Astrocyte of the spinal cord (primary cell): ENCODE measurements at regions not wholly inside any gene's neighbourhood (a gene's known extent, or its start where the extent isn't known, plus 50 kb on each side); places are given as distances from the start of the nearest gene placed in this dataset.
A peak's percentile ranks its signal among the peaks of the same experiment; 100 is the strongest.

Experiments used
- DNase-seq: peaks from one replicate; pipeline ENCODE4 v3.0.0; 2011; ENCODE audit warnings: low read depth, low spot score
- H3K4me3 ChIP-seq: 2 replicates; pipeline ENCODE4 v1.5.1; 2011; ENCODE audit warnings: low read depth, mild to moderate bottlenecking, low read length, moderate library complexity
- in situ Hi-C: cut with HindIII; loops from 2 replicates; pipeline ENCODE4 v1.10.0; 2017; ENCODE audit warnings: low sequenced_read_pairs
- TF ChIP-seq, protein P1 (sequence below): IDR thresholded peaks from 2 replicates; pipeline ENCODE4 v1.5.1; 2012; ENCODE audit warnings: low read depth, mild to moderate bottlenecking, low read length, inconsistent platforms

DNA sequence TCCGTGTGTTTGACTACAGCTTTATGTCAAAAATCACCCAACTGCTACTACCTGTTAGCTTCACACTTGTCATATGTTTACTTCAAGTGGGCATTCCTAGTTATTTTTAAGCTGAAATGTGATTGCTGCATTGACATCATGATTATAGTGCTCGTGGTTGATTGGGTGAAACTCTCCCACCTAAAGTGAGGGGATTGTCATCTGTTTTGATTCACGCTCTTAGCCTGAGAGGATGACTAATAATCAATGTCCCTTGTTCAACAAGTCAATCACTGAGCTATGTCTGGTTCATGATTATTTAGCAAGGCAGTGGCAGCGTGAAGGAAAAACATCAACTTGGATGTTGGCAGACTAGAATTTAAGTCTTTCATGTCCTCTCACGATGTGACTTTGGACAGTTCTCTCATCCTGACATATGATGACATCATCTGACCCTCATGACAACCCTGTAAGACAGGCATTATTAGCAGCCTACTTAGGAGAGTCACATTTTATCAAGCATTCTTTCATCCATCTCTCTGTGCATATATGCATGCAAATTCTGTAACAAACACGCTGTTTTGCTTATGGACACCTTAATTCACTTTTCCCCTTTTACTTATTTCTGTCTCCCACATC is 352.6 kb upstream of the ZMIZ1 start:
- in situ Hi-C loops: no loop called here
- TF ChIP-seq, protein P1, sequence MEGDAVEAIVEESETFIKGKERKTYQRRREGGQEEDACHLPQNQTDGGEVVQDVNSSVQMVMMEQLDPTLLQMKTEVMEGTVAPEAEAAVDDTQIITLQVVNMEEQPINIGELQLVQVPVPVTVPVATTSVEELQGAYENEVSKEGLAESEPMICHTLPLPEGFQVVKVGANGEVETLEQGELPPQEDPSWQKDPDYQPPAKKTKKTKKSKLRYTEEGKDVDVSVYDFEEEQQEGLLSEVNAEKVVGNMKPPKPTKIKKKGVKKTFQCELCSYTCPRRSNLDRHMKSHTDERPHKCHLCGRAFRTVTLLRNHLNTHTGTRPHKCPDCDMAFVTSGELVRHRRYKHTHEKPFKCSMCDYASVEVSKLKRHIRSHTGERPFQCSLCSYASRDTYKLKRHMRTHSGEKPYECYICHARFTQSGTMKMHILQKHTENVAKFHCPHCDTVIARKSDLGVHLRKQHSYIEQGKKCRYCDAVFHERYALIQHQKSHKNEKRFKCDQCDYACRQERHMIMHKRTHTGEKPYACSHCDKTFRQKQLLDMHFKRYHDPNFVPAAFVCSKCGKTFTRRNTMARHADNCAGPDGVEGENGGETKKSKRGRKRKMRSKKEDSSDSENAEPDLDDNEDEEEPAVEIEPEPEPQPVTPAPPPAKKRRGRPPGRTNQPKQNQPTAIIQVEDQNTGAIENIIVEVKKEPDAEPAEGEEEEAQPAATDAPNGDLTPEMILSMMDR: no peak

DNA sequence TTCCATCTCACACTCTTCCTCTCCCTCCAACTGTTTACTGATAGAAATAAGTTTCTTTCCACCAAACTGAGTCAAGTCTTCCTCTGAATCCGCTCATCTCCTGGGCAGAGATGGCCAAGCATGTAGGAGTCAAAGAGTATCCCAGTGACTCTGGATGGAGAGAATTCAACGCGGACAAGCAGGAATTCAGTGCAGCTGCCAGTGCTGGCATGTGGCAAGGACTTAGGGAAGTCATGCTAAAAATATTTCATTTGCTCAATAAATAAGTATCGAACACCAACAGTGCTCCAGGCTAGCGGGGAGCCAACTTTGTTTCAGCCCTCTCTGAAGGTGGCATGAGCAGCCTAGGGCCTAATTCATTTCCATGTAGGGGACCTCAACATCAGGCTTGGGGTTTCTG is 351.6 kb upstream of the ZMIZ1 start:
- TF ChIP-seq, protein P1: no peak
- in situ Hi-C loops: no loop called here

More for the DNA sequence above, 352.6 kb upstream of the ZMIZ1 start:
- no peak for DNase-seq
- no peak overlapping the region for H3K4me3 ChIP-seq

DNA sequence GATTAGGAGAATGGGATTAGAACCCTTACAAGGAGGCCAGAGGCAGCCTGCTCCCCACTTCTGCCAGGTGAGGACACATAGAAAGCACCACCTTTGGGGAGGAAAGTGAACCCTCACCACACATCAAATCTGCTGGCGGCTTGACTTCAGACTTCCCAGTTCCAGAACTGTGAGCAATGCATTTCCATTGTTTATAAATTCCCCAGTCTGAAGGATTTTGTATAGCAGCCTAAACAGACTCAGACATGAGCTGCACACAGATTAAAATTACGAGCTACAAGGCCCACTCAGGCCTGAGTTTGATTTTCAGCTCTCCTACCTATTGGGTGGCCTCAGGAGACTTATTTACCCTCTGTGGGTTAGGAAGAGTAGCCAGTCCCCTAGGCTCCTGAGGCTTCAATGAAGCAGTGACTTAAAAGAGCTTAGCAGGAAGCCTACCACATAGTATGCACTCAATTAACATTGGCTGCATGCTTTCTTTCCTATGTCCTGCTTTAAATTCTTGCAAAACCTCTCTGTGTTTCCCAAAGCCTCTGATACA is 350.7 kb upstream of the ZMIZ1 start:
- TF ChIP-seq, protein P1: no peak
- H3K4me3 ChIP-seq: no peak overlapping the region
- in situ Hi-C loops: no loop called here
- DNase-seq: peak; percentile 14

More for the DNA sequence above, 351.6 kb upstream of the ZMIZ1 start:
- peak; percentile 59 for DNase-seq
- no peak overlapping the region for H3K4me3 ChIP-seq

DNA sequence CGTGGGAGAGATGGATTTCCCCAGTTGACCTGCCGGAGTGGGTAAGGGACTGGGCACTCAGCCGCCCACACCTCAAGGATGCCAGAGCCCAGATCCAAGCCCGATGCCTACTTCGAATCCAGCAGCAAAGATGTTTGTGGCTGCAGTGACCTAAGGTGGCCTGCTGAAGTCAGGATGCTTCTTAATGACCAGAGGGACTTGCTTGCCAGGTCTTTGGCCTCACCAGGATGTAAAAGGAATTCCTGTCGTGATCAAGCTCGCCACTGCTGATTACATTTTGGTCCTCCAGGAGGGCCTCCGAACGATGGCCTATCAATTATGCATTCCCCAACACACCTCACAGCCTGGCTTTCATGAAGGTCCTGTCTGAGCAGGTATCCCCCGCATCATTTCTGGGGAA is 349.5 kb upstream of the ZMIZ1 start:
- no peak overlapping the region for H3K4me3 ChIP-seq
- DNase-seq: no peak
- in situ Hi-C loops: no loop called here
- TF ChIP-seq, protein P1: no peak

DNA sequence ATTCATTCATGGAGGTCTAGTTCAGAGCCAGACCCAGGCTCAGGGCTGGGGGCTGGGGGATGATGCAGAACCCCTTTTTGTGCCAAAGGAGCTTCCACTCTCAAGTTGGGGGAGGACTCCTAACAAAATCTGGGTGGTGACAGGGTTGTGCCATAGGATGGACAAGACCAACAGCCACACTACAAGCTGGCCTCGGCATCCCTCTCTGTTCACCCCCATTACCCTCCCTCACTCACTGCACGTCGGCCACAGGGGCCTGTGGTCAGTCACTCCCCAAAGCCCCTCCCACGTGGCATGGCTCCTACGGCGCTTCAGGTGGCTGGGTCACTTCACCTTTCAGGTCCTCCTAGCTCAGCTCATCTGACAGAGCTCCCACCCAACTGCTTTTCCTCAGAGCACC is 348.7 kb upstream of the ZMIZ1 start:
- DNase-seq: no peak
- in situ Hi-C loops: no loop called here
- TF ChIP-seq, protein P1: no peak
- no peak overlapping the region for H3K4me3 ChIP-seq

DNA sequence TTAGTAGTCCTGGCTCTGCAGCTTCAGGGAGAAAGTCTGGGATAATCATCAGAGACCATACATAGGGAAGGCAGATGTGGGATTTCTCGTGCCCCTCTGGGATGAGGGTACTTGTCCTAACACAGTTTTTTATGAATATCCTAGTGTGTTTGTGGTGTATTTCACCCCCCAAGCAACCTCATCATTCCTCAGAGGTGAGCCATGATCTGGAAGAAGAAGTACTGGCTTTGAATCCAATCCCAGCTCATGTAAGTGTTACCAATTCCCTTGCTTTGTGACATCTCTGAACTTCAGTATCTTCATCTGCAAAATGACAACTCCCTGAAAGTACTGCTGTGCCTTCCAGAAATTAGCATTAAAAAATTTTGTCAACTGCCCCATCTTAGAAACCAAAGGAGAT is 347.5 kb upstream of the ZMIZ1 start:
- in situ Hi-C loops: no loop called here
- TF ChIP-seq, protein P1: no peak
- H3K4me3 ChIP-seq: no peak overlapping the region
- DNase-seq: no peak

DNA sequence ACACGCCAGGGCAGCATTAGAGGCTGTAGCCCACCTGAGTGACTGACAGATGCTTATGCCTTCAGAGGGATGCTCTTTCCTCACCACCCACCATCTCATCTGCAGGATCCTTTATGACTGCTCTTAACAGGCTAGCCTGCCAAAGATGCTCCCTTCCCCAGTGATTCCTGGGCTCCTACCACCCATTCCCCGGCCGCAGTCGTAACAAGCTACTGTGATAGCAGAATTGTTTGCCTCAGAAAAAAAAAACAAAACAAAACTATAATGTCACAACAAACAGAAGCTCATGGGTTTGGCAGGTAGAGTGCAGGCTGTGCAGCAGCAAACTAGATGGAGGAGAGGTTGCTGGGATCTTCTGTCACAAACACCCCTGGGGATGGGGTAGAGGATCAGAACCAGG is 343.9 kb upstream of the ZMIZ1 start:
- H3K4me3 ChIP-seq: no peak overlapping the region
- TF ChIP-seq, protein P1: no peak
- in situ Hi-C loops: no loop called here
- DNase-seq: no peak
